GM12864 (cell line): ENCODE measurements at regions not wholly inside any gene's neighbourhood (a gene's known extent, or its start where the extent isn't known, plus 50 kb on each side); places are given as distances from the start of the nearest gene placed in this dataset.

Source experiments
- DNase-seq: peaks from one replicate; pipeline ENCODE4 v3.0.0-alpha.2; 2011; ENCODE audit warnings: low read depth
- H3K4me3 ChIP-seq: 2 replicates; pipeline ENCODE4 v1.5.1; 2011; ENCODE audit warnings: mild to moderate bottlenecking, low read depth, low read length, control low read depth
- TF ChIP-seq, protein P1 (sequence below): IDR thresholded peaks from 2 replicates; pipeline ENCODE4 v1.5.1; 2011; ENCODE audit warnings: low read depth, mild to moderate bottlenecking, moderate library complexity, low read length, control low read depth, inconsistent platforms; ENCODE audit errors: missing control alignments

DNA sequence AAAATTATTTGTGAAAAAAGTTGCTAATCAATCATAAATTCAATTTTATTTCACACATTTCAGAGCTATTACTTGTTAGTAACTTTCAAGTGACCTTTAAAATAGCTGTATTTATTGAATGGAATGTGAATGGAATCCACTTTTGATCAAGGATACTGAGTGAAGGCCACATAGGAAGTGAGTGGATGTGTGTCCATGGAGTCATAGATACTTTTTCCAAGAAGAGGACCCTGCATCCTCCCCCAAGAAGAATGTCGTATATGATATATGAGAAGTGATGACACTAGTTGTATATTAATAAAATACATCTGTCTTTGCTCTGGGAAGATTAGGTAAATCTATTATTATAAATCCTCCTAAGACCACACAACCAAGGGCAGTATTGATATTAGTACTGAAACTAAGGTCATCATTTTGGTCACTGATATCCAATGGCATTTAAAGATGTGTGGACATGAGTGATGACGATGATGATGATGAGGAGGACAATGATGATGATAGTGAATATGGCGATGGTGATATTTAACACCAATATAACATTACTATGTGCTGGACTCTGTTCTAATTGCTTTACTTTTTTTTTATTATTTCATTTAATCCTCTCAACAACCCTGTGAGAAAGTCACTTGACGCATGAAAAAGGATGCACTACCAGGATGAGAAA, 493.0 kb upstream of the NR2F2 start:
- DNase-seq: no peak
- H3K4me3 ChIP-seq: no peak overlapping the region
- TF ChIP-seq, protein P1, sequence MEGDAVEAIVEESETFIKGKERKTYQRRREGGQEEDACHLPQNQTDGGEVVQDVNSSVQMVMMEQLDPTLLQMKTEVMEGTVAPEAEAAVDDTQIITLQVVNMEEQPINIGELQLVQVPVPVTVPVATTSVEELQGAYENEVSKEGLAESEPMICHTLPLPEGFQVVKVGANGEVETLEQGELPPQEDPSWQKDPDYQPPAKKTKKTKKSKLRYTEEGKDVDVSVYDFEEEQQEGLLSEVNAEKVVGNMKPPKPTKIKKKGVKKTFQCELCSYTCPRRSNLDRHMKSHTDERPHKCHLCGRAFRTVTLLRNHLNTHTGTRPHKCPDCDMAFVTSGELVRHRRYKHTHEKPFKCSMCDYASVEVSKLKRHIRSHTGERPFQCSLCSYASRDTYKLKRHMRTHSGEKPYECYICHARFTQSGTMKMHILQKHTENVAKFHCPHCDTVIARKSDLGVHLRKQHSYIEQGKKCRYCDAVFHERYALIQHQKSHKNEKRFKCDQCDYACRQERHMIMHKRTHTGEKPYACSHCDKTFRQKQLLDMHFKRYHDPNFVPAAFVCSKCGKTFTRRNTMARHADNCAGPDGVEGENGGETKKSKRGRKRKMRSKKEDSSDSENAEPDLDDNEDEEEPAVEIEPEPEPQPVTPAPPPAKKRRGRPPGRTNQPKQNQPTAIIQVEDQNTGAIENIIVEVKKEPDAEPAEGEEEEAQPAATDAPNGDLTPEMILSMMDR: no peak

DNA sequence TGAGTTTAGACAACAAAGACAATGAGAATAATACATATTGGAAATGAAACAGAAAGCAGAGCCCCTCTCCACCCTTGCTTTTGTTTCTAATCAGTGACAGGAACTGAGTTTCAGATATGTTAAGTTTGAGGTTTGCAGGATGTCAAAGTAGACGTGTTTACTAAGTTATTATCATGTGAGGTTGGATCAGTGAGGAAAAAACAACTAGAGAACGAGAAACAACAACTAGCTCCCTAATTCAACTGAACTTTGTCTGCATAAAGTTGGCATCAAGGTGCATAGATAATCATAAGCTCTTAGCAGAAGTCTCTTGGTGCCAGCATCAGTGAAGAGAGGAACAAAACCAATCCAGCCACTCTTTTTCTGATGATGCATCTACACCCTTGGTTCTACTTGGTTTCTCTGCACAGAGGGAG, 491.1 kb upstream of the NR2F2 start:
- TF ChIP-seq, protein P1: no peak
- H3K4me3 ChIP-seq: no peak overlapping the region
- DNase-seq: no peak

DNA sequence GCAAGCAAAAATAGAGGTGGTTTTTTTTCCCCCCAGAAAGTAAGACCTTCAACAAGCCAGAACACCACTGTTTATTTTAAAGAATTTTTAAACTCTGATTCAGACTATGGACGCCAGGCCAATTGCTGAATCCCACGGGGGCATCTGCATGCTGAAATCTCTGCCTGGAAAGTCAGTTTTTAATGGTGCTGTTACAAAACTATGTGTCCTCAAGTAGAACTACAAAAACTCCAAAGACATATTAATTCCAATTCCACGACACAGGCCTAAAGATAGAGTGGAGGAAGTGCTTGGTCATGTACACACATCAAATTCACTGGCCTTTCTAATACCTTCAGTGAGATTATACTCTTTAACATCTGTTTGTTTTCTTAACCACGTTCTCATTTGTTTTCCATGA, 490.5 kb upstream of the NR2F2 start:
- no peak overlapping the region for H3K4me3 ChIP-seq
- TF ChIP-seq, protein P1: no peak
- DNase-seq: no peak

DNA sequence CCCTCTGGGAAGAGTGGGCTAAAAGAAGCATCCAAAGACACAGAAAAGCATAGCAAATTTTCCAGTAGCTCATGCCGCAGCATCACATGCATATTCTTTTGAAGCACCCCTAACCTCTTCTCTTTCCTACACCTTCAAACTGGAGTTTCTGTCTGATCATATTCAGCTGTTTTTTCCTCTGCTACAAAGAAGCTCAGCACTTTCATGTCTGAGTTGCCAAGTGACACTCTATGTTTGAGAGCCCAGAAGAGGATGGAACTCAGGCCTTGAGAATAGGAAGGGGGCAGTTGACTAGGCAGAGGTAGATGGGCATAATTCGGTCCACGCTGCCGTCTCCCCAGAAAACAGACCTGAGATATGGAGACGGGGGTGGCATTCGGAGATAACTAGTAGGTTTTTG, 489.6 kb upstream of the NR2F2 start:
- TF ChIP-seq, protein P1: no peak
- DNase-seq: no peak

DNA sequence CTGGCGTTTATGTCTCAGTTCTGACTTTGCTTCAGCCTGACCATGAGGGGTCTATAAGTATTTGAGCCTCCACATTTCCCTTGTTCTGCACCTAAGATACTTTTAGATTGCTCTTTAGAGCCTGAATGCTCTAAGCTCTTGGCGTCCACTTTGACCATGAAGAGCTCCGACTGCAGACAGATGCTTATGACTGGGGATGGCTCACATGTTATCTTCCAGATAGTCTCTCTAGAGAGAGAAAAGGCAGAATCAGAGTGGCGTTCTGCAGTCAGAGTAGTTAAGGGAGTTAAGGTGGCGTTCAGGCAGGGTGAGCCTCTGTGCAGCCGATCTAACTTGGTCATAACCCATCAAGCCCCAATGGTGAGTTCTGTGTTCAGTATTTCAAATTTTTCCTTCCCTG, 487.9 kb upstream of the NR2F2 start:
- DNase-seq: no peak
- no peak overlapping the region for H3K4me3 ChIP-seq
- TF ChIP-seq, protein P1: no peak

More for the DNA sequence above, 489.6 kb upstream of the NR2F2 start:
- H3K4me3 ChIP-seq: no peak overlapping the region

DNA sequence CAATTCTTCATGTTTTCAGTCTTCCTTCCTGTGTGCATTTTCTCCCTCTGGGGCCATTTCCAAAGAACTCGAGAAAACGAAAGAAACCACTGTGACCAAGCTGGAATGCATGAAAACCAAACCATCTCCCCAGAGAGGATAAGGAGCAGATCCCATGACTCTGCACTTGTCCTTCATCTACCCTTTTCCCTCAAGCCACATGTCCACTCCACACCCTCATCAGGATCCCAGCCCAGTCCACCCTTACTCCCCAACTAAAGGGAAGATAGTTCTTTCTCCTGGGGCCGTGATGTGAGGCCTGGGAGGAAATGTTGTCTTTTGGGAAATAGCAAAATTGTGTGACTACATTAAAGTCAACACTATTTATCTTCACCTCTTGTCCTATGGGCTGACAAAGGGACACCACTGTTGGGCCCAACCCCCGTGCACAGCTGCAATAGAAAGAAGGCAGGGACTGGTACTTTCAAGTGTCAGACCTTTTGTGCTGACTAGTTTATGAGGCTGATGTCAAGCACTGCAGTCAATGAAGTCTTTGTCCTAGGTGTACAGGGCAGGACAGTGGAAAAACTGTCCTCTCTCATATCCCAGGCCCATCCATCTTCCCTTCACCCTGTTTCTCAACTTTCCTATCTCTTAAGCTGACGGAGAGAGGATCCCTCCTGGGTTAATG, 487.1 kb upstream of the NR2F2 start:
- TF ChIP-seq, protein P1: no peak
- DNase-seq: no peak
- no peak overlapping the region for H3K4me3 ChIP-seq
